ENCODE measurements at regions not wholly inside any gene's neighbourhood (a gene's known extent, or its start where the extent isn't known, plus 50 kb on each side); places are given as distances from the start of the nearest gene placed in this dataset.

DNA sequence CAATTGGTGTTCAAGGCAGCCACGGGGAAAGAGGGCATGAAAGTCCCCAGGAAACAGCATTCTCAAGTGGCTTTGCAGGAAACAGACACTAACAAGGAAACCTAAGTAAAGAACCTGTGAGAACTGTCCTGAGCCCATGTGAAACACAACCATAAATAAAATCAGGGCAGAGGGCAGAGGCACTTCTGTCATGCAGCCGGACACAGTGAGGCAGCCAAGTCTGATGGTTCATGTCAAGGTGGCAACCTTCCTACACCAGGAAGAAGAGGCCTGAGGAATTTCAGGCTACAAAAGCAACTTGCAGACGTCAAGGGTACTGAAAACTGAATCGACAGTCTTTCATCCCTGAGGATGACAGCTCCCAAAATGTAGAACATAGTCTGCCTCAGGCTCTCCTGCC, 458.2 kb upstream of the NPVF start:
- H3K27me3 ChIP-seq (ENCODE audit: insufficient read depth, poor library complexity, severe bottlenecking), result no peaks in the 10 kb centered on the region
- no peak overlapping the region for H3K27ac ChIP-seq (replicated peaks)
- DNase-seq (ENCODE audit: low read depth in 1 of 2, low spot score in 1 of 2), result no peak
- H3K4me3 ChIP-seq (replicated peaks; ENCODE audit: insufficient read depth, low read length), result no peak overlapping the region
- TF ChIP-seq SPI1 (IDR thresholded peaks at IDR 0.05; ENCODE audit: borderline replicate concordance, low read depth), result no peak
- no peak for TF ChIP-seq POLR2AphosphoS5 (IDR thresholded peaks at IDR 0.05; ENCODE audit: low read depth)
- TF ChIP-seq, protein P1, sequence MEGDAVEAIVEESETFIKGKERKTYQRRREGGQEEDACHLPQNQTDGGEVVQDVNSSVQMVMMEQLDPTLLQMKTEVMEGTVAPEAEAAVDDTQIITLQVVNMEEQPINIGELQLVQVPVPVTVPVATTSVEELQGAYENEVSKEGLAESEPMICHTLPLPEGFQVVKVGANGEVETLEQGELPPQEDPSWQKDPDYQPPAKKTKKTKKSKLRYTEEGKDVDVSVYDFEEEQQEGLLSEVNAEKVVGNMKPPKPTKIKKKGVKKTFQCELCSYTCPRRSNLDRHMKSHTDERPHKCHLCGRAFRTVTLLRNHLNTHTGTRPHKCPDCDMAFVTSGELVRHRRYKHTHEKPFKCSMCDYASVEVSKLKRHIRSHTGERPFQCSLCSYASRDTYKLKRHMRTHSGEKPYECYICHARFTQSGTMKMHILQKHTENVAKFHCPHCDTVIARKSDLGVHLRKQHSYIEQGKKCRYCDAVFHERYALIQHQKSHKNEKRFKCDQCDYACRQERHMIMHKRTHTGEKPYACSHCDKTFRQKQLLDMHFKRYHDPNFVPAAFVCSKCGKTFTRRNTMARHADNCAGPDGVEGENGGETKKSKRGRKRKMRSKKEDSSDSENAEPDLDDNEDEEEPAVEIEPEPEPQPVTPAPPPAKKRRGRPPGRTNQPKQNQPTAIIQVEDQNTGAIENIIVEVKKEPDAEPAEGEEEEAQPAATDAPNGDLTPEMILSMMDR (IDR thresholded peaks at IDR 0.05; ENCODE audit: insufficient read depth, low read length), result no peak
- TF ChIP-seq, protein P2, sequence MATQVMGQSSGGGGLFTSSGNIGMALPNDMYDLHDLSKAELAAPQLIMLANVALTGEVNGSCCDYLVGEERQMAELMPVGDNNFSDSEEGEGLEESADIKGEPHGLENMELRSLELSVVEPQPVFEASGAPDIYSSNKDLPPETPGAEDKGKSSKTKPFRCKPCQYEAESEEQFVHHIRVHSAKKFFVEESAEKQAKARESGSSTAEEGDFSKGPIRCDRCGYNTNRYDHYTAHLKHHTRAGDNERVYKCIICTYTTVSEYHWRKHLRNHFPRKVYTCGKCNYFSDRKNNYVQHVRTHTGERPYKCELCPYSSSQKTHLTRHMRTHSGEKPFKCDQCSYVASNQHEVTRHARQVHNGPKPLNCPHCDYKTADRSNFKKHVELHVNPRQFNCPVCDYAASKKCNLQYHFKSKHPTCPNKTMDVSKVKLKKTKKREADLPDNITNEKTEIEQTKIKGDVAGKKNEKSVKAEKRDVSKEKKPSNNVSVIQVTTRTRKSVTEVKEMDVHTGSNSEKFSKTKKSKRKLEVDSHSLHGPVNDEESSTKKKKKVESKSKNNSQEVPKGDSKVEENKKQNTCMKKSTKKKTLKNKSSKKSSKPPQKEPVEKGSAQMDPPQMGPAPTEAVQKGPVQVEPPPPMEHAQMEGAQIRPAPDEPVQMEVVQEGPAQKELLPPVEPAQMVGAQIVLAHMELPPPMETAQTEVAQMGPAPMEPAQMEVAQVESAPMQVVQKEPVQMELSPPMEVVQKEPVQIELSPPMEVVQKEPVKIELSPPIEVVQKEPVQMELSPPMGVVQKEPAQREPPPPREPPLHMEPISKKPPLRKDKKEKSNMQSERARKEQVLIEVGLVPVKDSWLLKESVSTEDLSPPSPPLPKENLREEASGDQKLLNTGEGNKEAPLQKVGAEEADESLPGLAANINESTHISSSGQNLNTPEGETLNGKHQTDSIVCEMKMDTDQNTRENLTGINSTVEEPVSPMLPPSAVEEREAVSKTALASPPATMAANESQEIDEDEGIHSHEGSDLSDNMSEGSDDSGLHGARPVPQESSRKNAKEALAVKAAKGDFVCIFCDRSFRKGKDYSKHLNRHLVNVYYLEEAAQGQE (IDR thresholded peaks at IDR 0.05; ENCODE audit: insufficient replicate concordance, low read depth), result no peak
- no peak for TF ChIP-seq GABPA (IDR thresholded peaks at IDR 0.05; ENCODE audit: low read depth)

DNA sequence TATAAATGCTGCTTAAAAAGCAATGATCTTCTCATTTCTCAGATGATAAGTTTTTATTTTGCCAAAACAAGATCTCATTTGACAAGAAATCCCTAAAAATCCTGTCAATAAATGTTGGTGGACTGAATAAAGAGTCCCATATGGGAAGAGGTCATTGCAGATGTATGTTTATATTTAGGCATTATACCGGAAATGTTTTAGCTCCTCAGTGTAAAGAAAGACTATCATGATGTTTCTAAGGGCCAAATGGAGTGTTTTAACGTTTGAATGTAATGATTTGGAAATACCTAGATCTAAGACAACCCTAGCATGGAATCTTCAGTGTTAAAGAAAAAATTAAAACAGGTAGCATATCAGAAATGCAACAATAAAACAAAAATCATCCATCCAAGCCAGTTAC, 457.8 kb upstream of the NFE2L3 start:
- TF ChIP-seq POLR2AphosphoS5 (IDR thresholded peaks at IDR 0.05; ENCODE audit: low read depth) (no peak), GABPA (IDR thresholded peaks at IDR 0.05; ENCODE audit: low read depth) (no peak), SPI1 (IDR thresholded peaks at IDR 0.05; ENCODE audit: borderline replicate concordance, low read depth) (no peak)
- TF ChIP-seq, protein P2 (IDR thresholded peaks at IDR 0.05; ENCODE audit: insufficient replicate concordance, low read depth), result no peak
- TF ChIP-seq, protein P1 (IDR thresholded peaks at IDR 0.05; ENCODE audit: insufficient read depth, low read length), result no peak
- no peak overlapping the region for H3K4me3 ChIP-seq (replicated peaks; ENCODE audit: insufficient read depth, low read length)

DNA sequence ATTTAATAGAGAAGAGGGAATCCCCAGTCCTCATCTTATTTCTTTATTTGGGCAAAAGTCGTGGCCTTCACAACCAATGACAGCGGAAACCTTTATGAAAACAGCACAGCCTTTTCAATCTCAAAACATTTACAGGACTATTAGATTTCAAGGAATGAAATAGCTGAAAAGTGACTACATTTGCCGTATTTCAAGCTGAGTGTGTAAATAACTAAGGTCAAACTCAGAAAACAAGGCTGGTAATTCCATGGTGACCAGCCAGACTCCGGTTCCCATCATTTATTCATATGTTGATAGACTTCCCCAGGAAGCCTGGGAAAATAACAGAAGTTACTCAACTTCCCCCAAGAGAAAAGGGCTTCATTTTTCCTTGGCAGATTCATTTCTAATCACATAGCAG, 457.3 kb upstream of the NFE2L3 start:
- no peak overlapping the region for H3K27ac ChIP-seq (replicated peaks)
- no peaks in the 10 kb centered on the region for H3K27me3 ChIP-seq (ENCODE audit: insufficient read depth, poor library complexity, severe bottlenecking)
- no peak overlapping the region for H3K4me3 ChIP-seq (replicated peaks; ENCODE audit: insufficient read depth, low read length)
- DNase-seq (ENCODE audit: low read depth in 1 of 2, low spot score in 1 of 2), result no peak
- TF ChIP-seq, protein P2 (IDR thresholded peaks at IDR 0.05; ENCODE audit: insufficient replicate concordance, low read depth), result no peak
- TF ChIP-seq POLR2AphosphoS5 (IDR thresholded peaks at IDR 0.05; ENCODE audit: low read depth) (no peak), GABPA (IDR thresholded peaks at IDR 0.05; ENCODE audit: low read depth) (no peak), SPI1 (IDR thresholded peaks at IDR 0.05; ENCODE audit: borderline replicate concordance, low read depth) (no peak)
- TF ChIP-seq, protein P1 (IDR thresholded peaks at IDR 0.05; ENCODE audit: insufficient read depth, low read length), result no peak

More for the DNA sequence above, 457.8 kb upstream of the NFE2L3 start:
- Histone ChIP-seq H3K27ac (replicated peaks) (no peak overlapping the region), H3K27me3 (ENCODE audit: insufficient read depth, poor library complexity, severe bottlenecking) (no peaks in the 10 kb centered on the region)
- DNase-seq (ENCODE audit: low read depth in 1 of 2, low spot score in 1 of 2), result no peak

Measured in HL-60 (cell line).